ENCODE measurements at regions not wholly inside any gene's neighbourhood (a gene's known extent, or its start where the extent isn't known, plus 50 kb on each side); places are given as distances from the start of the nearest gene placed in this dataset.

- peak; percentile 26 to 54 for DNase-seq
- Histone ChIP-seq H3K9me3 (replicated peaks) (no peaks in the 10 kb centered on the region), H3K27ac (no peak overlapping the region), H3K4me1 (peaks cover 4% of the 10 kb centered on the region; the same call in 1 of the 2 replicates), H3K36me3 (no peaks in the 10 kb centered on the region), H3K4me3 (no peak overlapping the region), H3K27me3 (no peaks in the 10 kb centered on the region)
Observed at GRCh38 chrX:132568291-132568690, 79.5 kb upstream of the MBNL3 start.

GRCh38 chrX:132565273-132565672 lies 76.4 kb upstream of the MBNL3 start:
- Histone ChIP-seq H3K4me3 (no peak overlapping the region), H3K9me3 (replicated peaks) (no peaks in the 10 kb centered on the region), H3K36me3 (no peaks in the 10 kb centered on the region), H3K4me1 (peaks cover 4% of the 10 kb centered on the region; the same call in 1 of the 2 replicates), H3K27ac (no peak overlapping the region), H3K27me3 (no peaks in the 10 kb centered on the region)
- DNase-seq, result no peak

GRCh38 chrX:132563976-132564375 lies 75.1 kb upstream of the MBNL3 start:
- Histone ChIP-seq H3K27me3 (no peaks in the 10 kb centered on the region), H3K27ac (no peak overlapping the region), H3K4me3 (no peak overlapping the region), H3K9me3 (replicated peaks) (no peaks in the 10 kb centered on the region), H3K36me3 (no peaks in the 10 kb centered on the region), H3K4me1 (peaks cover 4% of the 10 kb centered on the region; the same call in 1 of the 2 replicates)
- DNase-seq, result peak; percentile 8 to 40

- H3K27ac ChIP-seq, result no peak overlapping the region
- no peak for DNase-seq
Observed at GRCh38 chrX:132561974-132562373, 73.1 kb upstream of the MBNL3 start.

GRCh38 chrX:132561483-132561882 lies 72.6 kb upstream of the MBNL3 start:
- H3K9me3 ChIP-seq (replicated peaks), result no peaks in the 10 kb centered on the region
- H3K4me3 ChIP-seq, result no peak overlapping the region
- H3K4me1 ChIP-seq, result peaks cover 4% of the 10 kb centered on the region; the same call in 1 of the 2 replicates
- DNase-seq, result no peak
- no peak overlapping the region for H3K27ac ChIP-seq
- H3K27me3 ChIP-seq, result no peaks in the 10 kb centered on the region
- no peaks in the 10 kb centered on the region for H3K36me3 ChIP-seq

More at GRCh38 chrX:132561974-132562373, 73.1 kb upstream of the MBNL3 start:
- H3K4me1 ChIP-seq, result peaks cover 4% of the 10 kb centered on the region; the same call in 1 of the 2 replicates
- H3K36me3 ChIP-seq, result no peaks in the 10 kb centered on the region
- no peaks in the 10 kb centered on the region for H3K9me3 ChIP-seq (replicated peaks)
- H3K4me3 ChIP-seq, result no peak overlapping the region
- no peaks in the 10 kb centered on the region for H3K27me3 ChIP-seq

GRCh38 chrX:132559101-132559500 lies 70.3 kb upstream of the MBNL3 start:
- Histone ChIP-seq H3K4me1 (peaks cover 4% of the 10 kb centered on the region; the same call in 1 of the 2 replicates), H3K9me3 (replicated peaks) (no peaks in the 10 kb centered on the region), H3K27me3 (no peaks in the 10 kb centered on the region), H3K36me3 (no peaks in the 10 kb centered on the region), H3K4me3 (no peak overlapping the region), H3K27ac (no peak overlapping the region)
- DNase-seq, result no peak

- Histone ChIP-seq H3K27ac (no peak overlapping the region), H3K36me3 (no peaks in the 10 kb centered on the region), H3K4me1 (no peaks in the 10 kb centered on the region), H3K4me3 (no peak overlapping the region), H3K27me3 (no peaks in the 10 kb centered on the region), H3K9me3 (replicated peaks) (no peaks in the 10 kb centered on the region)
- DNase-seq, result no peak
Observed at GRCh38 chrX:132539611-132540010, 50.8 kb upstream of the MBNL3 start.

All from SJCRH30 (cell line).